Glutamatergic neuron (in vitro differentiated cells): ENCODE measurements at regions not wholly inside any gene's neighbourhood (a gene's known extent, or its start where the extent isn't known, plus 50 kb on each side); places are given as distances from the start of the nearest gene placed in this dataset.
A peak's percentile ranks its signal among the peaks of the same experiment; 100 is the strongest.

ENCODE experiments used
- DNase-seq: peaks from one replicate; pipeline ENCODE4 v3.0.0; 2022
- H3K27ac Mint-ChIP-seq: one replicate; pipeline ENCODE4 v1.8.0; 2020; ENCODE audit warnings: mild to moderate bottlenecking, mixed read lengths, inconsistent platforms; ENCODE audit not compliant: unreplicated experiment
- H3K27me3 Mint-ChIP-seq: one replicate; pipeline ENCODE4 v1.8.0; 2020; ENCODE audit warnings: mild to moderate bottlenecking, moderate library complexity, mixed read lengths, inconsistent platforms; ENCODE audit not compliant: unreplicated experiment
- H3K36me3 Mint-ChIP-seq: one replicate; pipeline ENCODE4 v1.8.0; 2020; ENCODE audit warnings: mild to moderate bottlenecking, mixed read lengths, inconsistent platforms; ENCODE audit not compliant: unreplicated experiment
- H3K4me1 Mint-ChIP-seq: one replicate; pipeline ENCODE4 v1.8.0; 2020; ENCODE audit warnings: mild to moderate bottlenecking, low read depth, mixed read lengths, inconsistent platforms; ENCODE audit not compliant: unreplicated experiment
- H3K4me3 Mint-ChIP-seq: one replicate; pipeline ENCODE4 v1.8.0; 2020; ENCODE audit warnings: mild to moderate bottlenecking, mixed read lengths, inconsistent platforms; ENCODE audit not compliant: unreplicated experiment
- H3K9me3 Mint-ChIP-seq: one replicate; pipeline ENCODE4 v1.8.0; 2020; ENCODE audit warnings: mild to moderate bottlenecking, moderate library complexity, mixed read lengths, inconsistent platforms; ENCODE audit not compliant: unreplicated experiment
- TF ChIP-seq, protein P1 (sequence below): fragments of 200-600 bp; sonication (generic); IDR thresholded peaks from one replicate; pipeline ENCODE4 v1.5.0; 2021; ENCODE audit not compliant: partially characterized antibody, unreplicated experiment

DNA sequence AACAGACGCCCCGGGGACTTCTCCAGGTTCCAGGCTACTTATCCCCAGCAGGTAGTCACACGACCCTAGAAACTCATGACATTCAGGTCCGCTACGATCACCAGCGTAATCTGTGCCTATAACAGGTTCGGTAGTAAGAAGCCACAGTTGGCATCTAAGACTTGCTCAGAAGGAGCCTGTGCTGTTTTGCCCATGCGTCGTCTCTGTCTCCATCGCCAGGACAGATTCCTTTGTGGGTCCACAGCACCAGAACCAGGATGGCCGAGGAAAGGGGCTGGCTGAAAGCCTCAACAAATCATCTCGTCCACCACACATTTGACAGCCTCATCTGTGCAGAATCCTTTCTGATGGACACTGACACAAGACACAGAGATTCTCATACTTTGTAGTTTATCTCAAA is 319.5 kb upstream of the AGA start:
- Mint-ChIP-seq H3K4me1 (peaks cover 20% of the 10 kb centered on the region), H3K9me3 (peaks cover 2% of the 10 kb centered on the region), H3K4me3 (no peak overlapping the region), H3K27me3 (no peaks in the 10 kb centered on the region), H3K36me3 (no peaks in the 10 kb centered on the region), H3K27ac (peak overlapping the region; percentile 82)
- DNase-seq = peak; percentile 17
- TF ChIP-seq, protein P1, sequence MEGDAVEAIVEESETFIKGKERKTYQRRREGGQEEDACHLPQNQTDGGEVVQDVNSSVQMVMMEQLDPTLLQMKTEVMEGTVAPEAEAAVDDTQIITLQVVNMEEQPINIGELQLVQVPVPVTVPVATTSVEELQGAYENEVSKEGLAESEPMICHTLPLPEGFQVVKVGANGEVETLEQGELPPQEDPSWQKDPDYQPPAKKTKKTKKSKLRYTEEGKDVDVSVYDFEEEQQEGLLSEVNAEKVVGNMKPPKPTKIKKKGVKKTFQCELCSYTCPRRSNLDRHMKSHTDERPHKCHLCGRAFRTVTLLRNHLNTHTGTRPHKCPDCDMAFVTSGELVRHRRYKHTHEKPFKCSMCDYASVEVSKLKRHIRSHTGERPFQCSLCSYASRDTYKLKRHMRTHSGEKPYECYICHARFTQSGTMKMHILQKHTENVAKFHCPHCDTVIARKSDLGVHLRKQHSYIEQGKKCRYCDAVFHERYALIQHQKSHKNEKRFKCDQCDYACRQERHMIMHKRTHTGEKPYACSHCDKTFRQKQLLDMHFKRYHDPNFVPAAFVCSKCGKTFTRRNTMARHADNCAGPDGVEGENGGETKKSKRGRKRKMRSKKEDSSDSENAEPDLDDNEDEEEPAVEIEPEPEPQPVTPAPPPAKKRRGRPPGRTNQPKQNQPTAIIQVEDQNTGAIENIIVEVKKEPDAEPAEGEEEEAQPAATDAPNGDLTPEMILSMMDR = no peak

DNA sequence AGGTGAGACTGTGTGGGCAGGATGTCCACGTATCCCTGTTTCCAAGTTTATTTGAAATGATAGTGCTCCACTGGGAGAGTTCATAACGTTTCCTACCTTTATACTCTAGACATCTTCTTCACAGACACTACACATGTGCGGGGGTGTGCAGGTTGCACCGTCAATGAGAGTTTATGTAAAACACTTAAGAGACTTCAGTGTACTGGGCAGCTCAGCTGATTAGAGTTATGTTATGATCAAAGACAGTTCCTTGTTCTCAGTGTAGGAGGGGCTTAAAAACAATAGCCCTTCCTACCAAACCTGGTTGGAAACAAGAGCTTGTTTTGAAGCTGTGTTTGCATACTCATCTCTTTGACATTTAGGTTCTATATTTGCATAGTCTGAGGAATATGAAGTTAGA is 326.9 kb upstream of the AGA start:
- Mint-ChIP-seq H3K27ac (no peak overlapping the region), H3K4me1 (no peaks in the 10 kb centered on the region), H3K36me3 (no peaks in the 10 kb centered on the region), H3K27me3 (no peaks in the 10 kb centered on the region), H3K9me3 (no peaks in the 10 kb centered on the region), H3K4me3 (no peak overlapping the region)
- no peak for DNase-seq
- TF ChIP-seq, protein P1 = no peak

DNA sequence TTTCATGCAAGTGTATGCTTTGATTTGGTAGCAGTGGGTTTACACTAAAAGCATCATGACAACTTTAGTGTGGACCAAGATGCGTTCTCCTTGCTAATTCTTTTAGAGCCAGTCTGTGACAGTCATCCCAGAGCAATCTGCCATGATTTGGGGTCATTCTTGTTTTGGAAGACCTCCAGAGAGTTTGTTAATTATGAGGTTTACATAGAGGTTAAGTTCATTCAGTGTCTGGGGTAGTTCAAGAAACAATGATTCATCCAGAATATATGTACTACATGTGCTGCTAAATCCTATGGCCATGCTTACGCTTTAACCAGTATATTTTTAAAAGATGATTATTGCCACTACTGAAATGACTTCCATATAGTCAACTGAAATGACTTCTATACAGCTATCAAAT is 328.5 kb upstream of the AGA start:
- no peak overlapping the region for H3K27ac Mint-ChIP-seq
- no peak for DNase-seq
- H3K9me3 Mint-ChIP-seq = no peaks in the 10 kb centered on the region
- TF ChIP-seq, protein P1 = no peak
- no peak overlapping the region for H3K4me3 Mint-ChIP-seq
- H3K27me3 Mint-ChIP-seq = no peaks in the 10 kb centered on the region
- H3K4me1 Mint-ChIP-seq = no peaks in the 10 kb centered on the region
- no peaks in the 10 kb centered on the region for H3K36me3 Mint-ChIP-seq

DNA sequence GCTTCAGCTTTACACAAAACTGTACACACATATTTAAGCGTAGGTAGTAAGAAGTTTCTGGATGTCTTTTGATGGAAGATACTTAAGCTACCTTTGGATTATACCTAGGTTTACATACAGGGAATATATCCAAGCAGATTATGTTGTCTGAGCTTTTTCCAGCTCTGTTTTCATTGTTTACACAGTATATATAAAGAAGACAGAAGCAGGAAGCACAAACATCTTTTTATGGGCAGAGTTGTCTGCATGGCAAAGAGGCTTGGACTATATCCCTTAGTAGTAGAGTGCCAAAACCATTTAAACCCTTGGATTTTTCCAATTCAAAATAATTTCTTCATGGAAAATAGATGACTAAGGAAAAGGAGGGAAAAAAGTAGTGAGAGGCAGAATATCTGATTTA is 329.4 kb upstream of the AGA start:
- DNase-seq = no peak
- Mint-ChIP-seq H3K36me3 (no peaks in the 10 kb centered on the region), H3K27me3 (no peaks in the 10 kb centered on the region), H3K4me3 (no peak overlapping the region), H3K4me1 (no peaks in the 10 kb centered on the region), H3K27ac (no peak overlapping the region), H3K9me3 (no peaks in the 10 kb centered on the region)
- TF ChIP-seq, protein P1 = no peak

DNA sequence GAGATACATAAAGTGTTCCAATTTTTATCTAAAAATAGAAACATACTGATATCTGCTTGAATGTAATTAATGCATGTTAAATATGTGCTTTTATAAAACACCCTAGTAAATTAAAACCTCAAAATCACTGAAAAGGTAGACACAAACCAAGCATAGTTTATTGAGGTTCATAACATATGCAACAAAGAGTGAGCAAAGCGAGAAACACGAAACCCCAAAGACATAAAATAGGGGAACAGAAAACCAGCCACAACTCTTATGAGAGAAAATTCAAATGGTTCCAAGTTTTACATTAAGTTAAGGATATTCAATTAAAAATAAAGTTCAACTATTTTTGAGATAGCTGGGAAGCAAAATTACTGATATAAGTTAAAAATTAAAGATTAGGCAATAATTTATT is 336.4 kb upstream of the AGA start:
- H3K36me3 Mint-ChIP-seq = no peaks in the 10 kb centered on the region
- H3K27me3 Mint-ChIP-seq = no peaks in the 10 kb centered on the region
- H3K4me3 Mint-ChIP-seq = no peak overlapping the region
- no peaks in the 10 kb centered on the region for H3K4me1 Mint-ChIP-seq
- H3K27ac Mint-ChIP-seq = no peak overlapping the region
- no peaks in the 10 kb centered on the region for H3K9me3 Mint-ChIP-seq
- DNase-seq = no peak
- TF ChIP-seq, protein P1 = no peak
